Mammary epithelial cell (primary cell): ENCODE measurements at regions not wholly inside any gene's neighbourhood (a gene's known extent, or its start where the extent isn't known, plus 50 kb on each side); places are given as distances from the start of the nearest gene placed in this dataset.

Experiments used
- EZH2 ChIP-seq: IDR thresholded peaks from 2 replicates; pipeline ENCODE4 v1.6.1; 2012; ENCODE audit warnings: low read length, inconsistent platforms, borderline replicate concordance
- TF ChIP-seq, protein P1 (sequence below), 2 donors: IDR thresholded peaks in 1 of 2; conservative IDR thresholded peaks in 1 of 2; 2 replicates each; pipeline ENCODE4 v1.5.1; 2011 to 2012; ENCODE audit warnings: inconsistent platforms in 2 of 2, low read length in 2 of 2, mild to moderate bottlenecking in 2 of 2, control low read depth in 1 of 2, low read depth in 1 of 2; ENCODE audit not compliant: insufficient read depth in 1 of 2; ENCODE audit errors: extremely low read depth in 1 of 2

DNA sequence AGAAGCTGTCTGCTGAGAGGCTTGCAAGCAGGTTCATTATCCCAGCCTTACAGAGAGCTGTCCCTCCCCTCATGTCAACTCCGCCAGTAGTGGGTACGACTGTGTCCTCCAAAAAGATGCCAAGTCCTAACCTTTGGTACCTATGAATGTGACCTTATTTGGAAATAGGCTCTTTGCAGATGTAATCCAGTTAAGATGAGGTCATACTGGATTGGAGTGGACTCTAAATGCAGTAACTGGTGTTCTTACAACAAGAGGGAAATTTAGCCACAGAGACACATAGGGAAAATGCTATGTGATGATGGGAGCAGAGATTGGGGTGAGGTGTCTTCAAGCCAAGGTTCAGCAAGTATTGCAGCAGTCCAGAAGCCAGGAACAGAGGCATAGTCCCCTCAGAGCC, 90.8 kb upstream of the FOXP4 start:
- TF ChIP-seq, protein P1, sequence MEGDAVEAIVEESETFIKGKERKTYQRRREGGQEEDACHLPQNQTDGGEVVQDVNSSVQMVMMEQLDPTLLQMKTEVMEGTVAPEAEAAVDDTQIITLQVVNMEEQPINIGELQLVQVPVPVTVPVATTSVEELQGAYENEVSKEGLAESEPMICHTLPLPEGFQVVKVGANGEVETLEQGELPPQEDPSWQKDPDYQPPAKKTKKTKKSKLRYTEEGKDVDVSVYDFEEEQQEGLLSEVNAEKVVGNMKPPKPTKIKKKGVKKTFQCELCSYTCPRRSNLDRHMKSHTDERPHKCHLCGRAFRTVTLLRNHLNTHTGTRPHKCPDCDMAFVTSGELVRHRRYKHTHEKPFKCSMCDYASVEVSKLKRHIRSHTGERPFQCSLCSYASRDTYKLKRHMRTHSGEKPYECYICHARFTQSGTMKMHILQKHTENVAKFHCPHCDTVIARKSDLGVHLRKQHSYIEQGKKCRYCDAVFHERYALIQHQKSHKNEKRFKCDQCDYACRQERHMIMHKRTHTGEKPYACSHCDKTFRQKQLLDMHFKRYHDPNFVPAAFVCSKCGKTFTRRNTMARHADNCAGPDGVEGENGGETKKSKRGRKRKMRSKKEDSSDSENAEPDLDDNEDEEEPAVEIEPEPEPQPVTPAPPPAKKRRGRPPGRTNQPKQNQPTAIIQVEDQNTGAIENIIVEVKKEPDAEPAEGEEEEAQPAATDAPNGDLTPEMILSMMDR (conservative IDR thresholded peaks at IDR 0.05 in 1 of 2, IDR thresholded peaks at IDR 0.05 in 1 of 2; ENCODE audit: extremely low read depth in 1 of 2, insufficient read depth in 1 of 2, low read depth in 1 of 2, low read length in 2 of 2) = no peak
- no peak for TF ChIP-seq EZH2
